ENCODE measurements at regions not wholly inside any gene's neighbourhood (a gene's known extent, or its start where the extent isn't known, plus 50 kb on each side); places are given as distances from the start of the nearest gene placed in this dataset.
"Not testable (repeated sequence)": the region's sequence is repeated elsewhere in the genome, so short reads cannot be mapped to it uniquely, and the experiment has no call there.

GRCh38 chr16:33059206-33059605, 134.8 kb upstream of the TP53TG3C start:
- Mint-ChIP-seq H3K27ac (no peak overlapping the region), H3K36me3 (ENCODE audit: low read depth) (no peaks in the 10 kb centered on the region), H3K9me3 (no peaks in the 10 kb centered on the region), H3K4me1 (ENCODE audit: low read depth) (no peaks in the 10 kb centered on the region), H3K4me3 (no peak overlapping the region), H3K27me3 (no peaks in the 10 kb centered on the region)
- intact Hi-C loops (cut with DNase I, micrococcal nuclease): no loop called here
- H3K4me1 ChIP-seq (ENCODE audit: insufficient read depth, low read length): no peaks in the 10 kb centered on the region
- H3K27me3 ChIP-seq (ENCODE audit: control insufficient read depth in 1 of 2, insufficient read depth in 2 of 2, low read length in 2 of 2): no peaks in the 10 kb centered on the region
- ChIA-PET CTCF (no interaction called here), POLR2A (no interaction called here)
- TF ChIP-seq, protein P1, sequence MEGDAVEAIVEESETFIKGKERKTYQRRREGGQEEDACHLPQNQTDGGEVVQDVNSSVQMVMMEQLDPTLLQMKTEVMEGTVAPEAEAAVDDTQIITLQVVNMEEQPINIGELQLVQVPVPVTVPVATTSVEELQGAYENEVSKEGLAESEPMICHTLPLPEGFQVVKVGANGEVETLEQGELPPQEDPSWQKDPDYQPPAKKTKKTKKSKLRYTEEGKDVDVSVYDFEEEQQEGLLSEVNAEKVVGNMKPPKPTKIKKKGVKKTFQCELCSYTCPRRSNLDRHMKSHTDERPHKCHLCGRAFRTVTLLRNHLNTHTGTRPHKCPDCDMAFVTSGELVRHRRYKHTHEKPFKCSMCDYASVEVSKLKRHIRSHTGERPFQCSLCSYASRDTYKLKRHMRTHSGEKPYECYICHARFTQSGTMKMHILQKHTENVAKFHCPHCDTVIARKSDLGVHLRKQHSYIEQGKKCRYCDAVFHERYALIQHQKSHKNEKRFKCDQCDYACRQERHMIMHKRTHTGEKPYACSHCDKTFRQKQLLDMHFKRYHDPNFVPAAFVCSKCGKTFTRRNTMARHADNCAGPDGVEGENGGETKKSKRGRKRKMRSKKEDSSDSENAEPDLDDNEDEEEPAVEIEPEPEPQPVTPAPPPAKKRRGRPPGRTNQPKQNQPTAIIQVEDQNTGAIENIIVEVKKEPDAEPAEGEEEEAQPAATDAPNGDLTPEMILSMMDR (IDR thresholded peaks at IDR 0.05): no peak
- DNase-seq (no peak), ATAC-seq (ENCODE audit: poor library complexity) (no peak)
- H3K36me3 ChIP-seq (ENCODE audit: insufficient read depth, low read length): no peaks in the 10 kb centered on the region
- no peak overlapping the region for H3K27ac ChIP-seq (ENCODE audit: low read depth in 1 of 2, low read length in 2 of 2)
- no peak overlapping the region for H3K4me3 ChIP-seq (ENCODE audit: low read length)
- H3K9me3 ChIP-seq (ENCODE audit: control insufficient read depth in 1 of 2, insufficient read depth in 1 of 2, low read length in 2 of 2): no peaks in the 10 kb centered on the region

DNA sequence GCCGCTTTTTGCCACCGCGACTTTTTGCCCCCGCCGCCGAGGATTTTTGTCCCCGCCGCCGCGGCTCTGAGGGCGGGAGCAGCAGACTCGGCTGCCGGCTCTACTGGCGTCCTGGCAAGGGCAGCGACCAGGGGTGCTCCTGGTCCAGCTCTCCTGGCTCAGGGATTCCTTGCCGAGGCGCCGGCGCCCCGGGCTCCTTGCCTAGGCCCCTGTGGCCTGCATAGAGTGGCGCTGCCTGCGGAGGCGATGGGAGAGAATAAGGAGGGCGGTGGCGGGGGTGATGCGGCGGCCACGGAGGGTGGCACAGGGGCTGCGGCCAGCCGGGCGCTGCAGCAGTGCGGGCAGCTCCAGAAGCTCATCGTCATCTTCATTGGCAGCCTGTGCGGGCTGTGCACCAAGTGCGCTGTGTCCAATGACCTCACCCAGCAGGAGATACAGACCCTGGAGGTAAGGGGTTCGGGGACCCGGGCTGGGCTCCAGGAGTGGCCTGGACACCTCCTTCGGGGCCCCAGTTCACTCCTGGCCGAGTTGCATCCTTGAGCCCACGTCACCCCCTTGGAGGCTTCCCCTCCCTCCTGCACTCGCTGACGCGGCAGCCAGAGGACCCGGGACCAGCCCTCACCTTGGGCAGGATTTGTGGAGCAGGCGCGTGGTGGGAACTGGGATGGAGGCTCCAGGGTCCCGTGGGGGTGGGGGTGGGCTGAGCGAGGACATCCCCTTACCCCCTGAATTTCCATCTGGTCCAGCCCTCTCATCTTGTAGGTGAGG, 134.2 kb upstream of the TP53TG3C start:
- H3K36me3 Mint-ChIP-seq (ENCODE audit: low read depth); H3K27me3 ChIP-seq (ENCODE audit: control insufficient read depth in 1 of 2, insufficient read depth in 2 of 2, low read length in 2 of 2); intact Hi-C loops (cut with DNase I, micrococcal nuclease); H3K4me1 Mint-ChIP-seq (ENCODE audit: low read depth); H3K4me1 ChIP-seq (ENCODE audit: insufficient read depth, low read length); H3K36me3 ChIP-seq (ENCODE audit: insufficient read depth, low read length); H3K4me3 ChIP-seq (ENCODE audit: low read length); H3K27ac ChIP-seq (ENCODE audit: low read depth in 1 of 2, low read length in 2 of 2); ATAC-seq (ENCODE audit: poor library complexity); H3K4me3 Mint-ChIP-seq; CTCF ChIA-PET; POLR2A ChIA-PET; H3K27ac Mint-ChIP-seq; H3K9me3 Mint-ChIP-seq; H3K27me3 Mint-ChIP-seq; H3K9me3 ChIP-seq (ENCODE audit: control insufficient read depth in 1 of 2, insufficient read depth in 1 of 2, low read length in 2 of 2); DNase-seq: not testable (repeated sequence)

- H3K27me3 Mint-ChIP-seq; DNase-seq; H3K36me3 Mint-ChIP-seq (ENCODE audit: low read depth); H3K4me1 ChIP-seq (ENCODE audit: insufficient read depth, low read length); POLR2A ChIA-PET; H3K4me3 ChIP-seq (ENCODE audit: low read length); H3K27ac ChIP-seq (ENCODE audit: low read depth in 1 of 2, low read length in 2 of 2); H3K27me3 ChIP-seq (ENCODE audit: control insufficient read depth in 1 of 2, insufficient read depth in 2 of 2, low read length in 2 of 2); H3K4me3 Mint-ChIP-seq; ATAC-seq (ENCODE audit: poor library complexity); H3K36me3 ChIP-seq (ENCODE audit: insufficient read depth, low read length); intact Hi-C loops (cut with DNase I, micrococcal nuclease); CTCF ChIA-PET; H3K27ac Mint-ChIP-seq; H3K4me1 Mint-ChIP-seq (ENCODE audit: low read depth); H3K9me3 ChIP-seq (ENCODE audit: control insufficient read depth in 1 of 2, insufficient read depth in 1 of 2, low read length in 2 of 2); H3K9me3 Mint-ChIP-seq: not testable (repeated sequence)
Measured at GRCh38 chr16:33062763-33063162, 131.3 kb upstream of the TP53TG3C start.

- H3K27me3 ChIP-seq (ENCODE audit: control insufficient read depth in 1 of 2, insufficient read depth in 2 of 2, low read length in 2 of 2); H3K9me3 ChIP-seq (ENCODE audit: control insufficient read depth in 1 of 2, insufficient read depth in 1 of 2, low read length in 2 of 2); H3K9me3 Mint-ChIP-seq; H3K36me3 ChIP-seq (ENCODE audit: insufficient read depth, low read length); H3K4me3 Mint-ChIP-seq; H3K4me1 Mint-ChIP-seq (ENCODE audit: low read depth); DNase-seq; POLR2A ChIA-PET; ATAC-seq (ENCODE audit: poor library complexity); H3K4me1 ChIP-seq (ENCODE audit: insufficient read depth, low read length); H3K27me3 Mint-ChIP-seq; H3K4me3 ChIP-seq (ENCODE audit: low read length); intact Hi-C loops (cut with DNase I, micrococcal nuclease); CTCF ChIA-PET; H3K36me3 Mint-ChIP-seq (ENCODE audit: low read depth); H3K27ac Mint-ChIP-seq; H3K27ac ChIP-seq (ENCODE audit: low read depth in 1 of 2, low read length in 2 of 2): not testable (repeated sequence)
Measured at GRCh38 chr16:33063365-33064170, 130.5 kb upstream of the TP53TG3C start.

DNA sequence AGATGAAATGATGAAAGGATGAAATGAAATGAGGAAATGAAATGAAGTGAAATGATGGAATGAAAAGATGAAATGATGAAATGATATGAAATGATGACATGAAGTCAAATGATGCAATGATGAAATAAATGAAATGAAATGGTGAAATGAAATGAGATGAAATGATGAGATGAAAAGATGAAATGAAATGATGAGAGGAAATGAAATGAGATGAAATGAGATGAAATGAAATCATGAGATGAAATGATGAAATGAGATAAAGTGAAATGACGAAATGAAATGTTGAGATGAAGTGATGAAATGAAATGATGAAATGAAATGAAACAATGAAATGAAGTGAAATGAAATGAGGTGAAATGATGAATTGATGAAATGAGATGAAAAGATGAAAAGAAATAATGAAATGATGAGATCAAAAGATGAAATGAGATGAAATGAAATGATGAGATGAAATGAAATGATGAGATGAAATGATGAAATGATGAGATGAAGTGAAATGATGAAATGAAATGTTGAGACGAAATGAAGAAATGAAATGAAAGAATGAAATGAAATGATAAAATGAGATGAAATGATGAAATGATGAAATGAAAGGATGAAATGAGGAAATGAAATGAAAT, 129.5 kb upstream of the TP53TG3C start:
- H3K27me3 ChIP-seq (ENCODE audit: control insufficient read depth in 1 of 2, insufficient read depth in 2 of 2, low read length in 2 of 2); H3K36me3 ChIP-seq (ENCODE audit: insufficient read depth, low read length); H3K4me3 ChIP-seq (ENCODE audit: low read length); H3K36me3 Mint-ChIP-seq (ENCODE audit: low read depth); H3K4me3 Mint-ChIP-seq; POLR2A ChIA-PET; H3K27me3 Mint-ChIP-seq; H3K9me3 ChIP-seq (ENCODE audit: control insufficient read depth in 1 of 2, insufficient read depth in 1 of 2, low read length in 2 of 2); CTCF ChIA-PET; intact Hi-C loops (cut with DNase I, micrococcal nuclease); ATAC-seq (ENCODE audit: poor library complexity); H3K9me3 Mint-ChIP-seq; DNase-seq; H3K27ac Mint-ChIP-seq; H3K27ac ChIP-seq (ENCODE audit: low read depth in 1 of 2, low read length in 2 of 2); H3K4me1 ChIP-seq (ENCODE audit: insufficient read depth, low read length); H3K4me1 Mint-ChIP-seq (ENCODE audit: low read depth): not testable (repeated sequence)

Measured in CD4-positive, alpha-beta T cell (primary cell).